Activated CD8-positive, alpha-beta T cell treated with anti-CD3 and anti-CD28 coated beads, Interleukin-2, amount 10 ng/mL, durations not matched to agents 7 days and 5 days (primary cell): ENCODE measurements at regions not wholly inside any gene's neighbourhood (a gene's known extent, or its start where the extent isn't known, plus 50 kb on each side); places are given as distances from the start of the nearest gene placed in this dataset.
"Not testable (repeated sequence)": the region's sequence is repeated elsewhere in the genome, so short reads cannot be mapped to it uniquely, and the experiment has no call there.

ENCODE experiments used
- ATAC-seq: fragments of 150-1000 bp; cut with Tn5 transposase; one replicate; pipeline ENCODE4 v1.10.0; 2021; ENCODE audit warnings: moderate library complexity
- CTCF ChIA-PET: fragments of 350-600 bp; sonication (Branson Sonifier 250); formaldehyde crosslinking; loops from one replicate; lab custom pipeline; 2021; ENCODE audit warnings: antibody characterized with exemption; lab: Charles Lee
- POLR2A ChIA-PET: fragments of 350-600 bp; sonication (Branson Sonifier 250); formaldehyde crosslinking; loops from one replicate; lab custom pipeline; 2021; ENCODE audit warnings: antibody characterized with exemption; lab: Charles Lee
- DNase-seq: peaks from one replicate; pipeline ENCODE4 v3.0.0-alpha.2; 2020
- H3K27ac Mint-ChIP-seq: one replicate; pipeline ENCODE4 v1.8.0; 2021; ENCODE audit warnings: mild to moderate bottlenecking, mixed read lengths
- H3K27me3 Mint-ChIP-seq: one replicate; pipeline ENCODE4 v1.8.0; 2021; ENCODE audit warnings: low read depth, mixed read lengths
- H3K36me3 Mint-ChIP-seq: one replicate; pipeline ENCODE4 v1.8.0; 2021; ENCODE audit warnings: low read depth, mixed read lengths
- H3K4me1 Mint-ChIP-seq: one replicate; pipeline ENCODE4 v1.8.0; 2021; ENCODE audit warnings: low read depth, mixed read lengths
- H3K4me3 Mint-ChIP-seq: one replicate; pipeline ENCODE4 v1.8.0; 2021; ENCODE audit warnings: mild to moderate bottlenecking, mixed read lengths
- H3K9me3 Mint-ChIP-seq: one replicate; pipeline ENCODE4 v1.8.0; 2022; ENCODE audit warnings: mixed read lengths; ENCODE audit not compliant: insufficient read depth

DNA sequence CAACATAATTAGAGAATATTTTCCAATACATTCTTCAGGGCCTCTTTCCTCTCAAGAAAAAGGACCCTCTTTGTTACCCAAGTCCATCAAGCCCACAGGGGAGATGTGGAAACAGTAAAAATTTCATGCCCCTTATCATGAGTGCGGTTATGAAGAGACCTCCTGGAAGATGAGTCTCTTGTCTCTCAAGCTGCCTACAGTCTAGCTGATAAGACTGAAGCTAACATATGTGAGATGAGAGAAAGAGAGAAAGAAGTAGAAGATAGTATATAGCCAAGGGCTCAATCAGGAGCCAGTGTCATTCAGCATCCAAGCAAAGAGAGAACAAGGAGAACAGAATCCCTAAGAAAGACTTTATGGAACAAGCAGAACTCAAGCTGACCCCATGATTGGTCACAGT, 75.9 kb upstream of the CABCOCO1 start:
- H3K27ac Mint-ChIP-seq: no peak overlapping the region
- H3K9me3 Mint-ChIP-seq: no peaks in the 10 kb centered on the region
- ChIA-PET POLR2A (no interaction called here), CTCF (no interaction called here)
- peaks cover 2% of the 10 kb centered on the region for H3K27me3 Mint-ChIP-seq
- no peaks in the 10 kb centered on the region for H3K36me3 Mint-ChIP-seq
- no peak overlapping the region for H3K4me3 Mint-ChIP-seq
- ATAC-seq (no peak), DNase-seq (no peak)
- no peaks in the 10 kb centered on the region for H3K4me1 Mint-ChIP-seq

DNA sequence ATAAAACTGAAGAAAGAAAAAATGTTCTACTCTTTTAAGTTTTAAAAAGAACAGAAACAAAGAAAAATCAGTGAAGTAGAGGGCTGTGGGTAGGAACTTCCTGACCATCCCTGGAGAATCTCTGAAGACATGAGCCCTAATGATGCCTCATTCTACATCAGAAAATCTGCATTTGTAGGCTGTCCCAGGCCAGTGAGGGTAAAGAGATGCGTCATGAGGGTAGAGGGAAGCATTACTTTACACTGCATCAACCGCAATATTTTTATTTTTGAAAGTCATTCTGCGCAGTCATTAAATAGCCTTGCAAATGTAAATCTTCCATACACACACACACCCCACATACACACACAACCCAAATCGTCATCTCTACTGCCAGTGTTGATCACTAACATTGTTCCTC, 82.1 kb upstream of the CABCOCO1 start:
- POLR2A ChIA-PET: no interaction called here
- CTCF ChIA-PET: no interaction called here
- no peak for ATAC-seq

GRCh38 chr10:61570204-61570603, 92.5 kb upstream of the CABCOCO1 start:
- ATAC-seq, H3K4me3 Mint-ChIP-seq, H3K27me3 Mint-ChIP-seq, DNase-seq, CTCF ChIA-PET, H3K4me1 Mint-ChIP-seq, H3K27ac Mint-ChIP-seq, H3K36me3 Mint-ChIP-seq, POLR2A ChIA-PET, H3K9me3 Mint-ChIP-seq: not testable (repeated sequence)

More for the DNA sequence above, 82.1 kb upstream of the CABCOCO1 start:
- Mint-ChIP-seq H3K27me3 (peaks cover 2% of the 10 kb centered on the region), H3K36me3 (no peaks in the 10 kb centered on the region), H3K4me1 (no peaks in the 10 kb centered on the region), H3K9me3 (no peaks in the 10 kb centered on the region), H3K27ac (no peak overlapping the region), H3K4me3 (no peak overlapping the region)
- no peak for DNase-seq

- DNase-seq (no peak), ATAC-seq (no peak)
- H3K27ac Mint-ChIP-seq: no peak overlapping the region
- H3K9me3 Mint-ChIP-seq: no peaks in the 10 kb centered on the region
- CTCF ChIA-PET: no interaction called here
- H3K4me3 Mint-ChIP-seq: no peak overlapping the region
- POLR2A ChIA-PET: no interaction called here
- no peaks in the 10 kb centered on the region for H3K36me3 Mint-ChIP-seq
- H3K27me3 Mint-ChIP-seq: no peaks in the 10 kb centered on the region
- no peaks in the 10 kb centered on the region for H3K4me1 Mint-ChIP-seq
Observed at GRCh38 chr10:61567729-61568128, 95.0 kb upstream of the CABCOCO1 start.

- no peaks in the 10 kb centered on the region for H3K9me3 Mint-ChIP-seq
- H3K36me3 Mint-ChIP-seq: no peaks in the 10 kb centered on the region
- no peaks in the 10 kb centered on the region for H3K4me1 Mint-ChIP-seq
- ChIA-PET CTCF (no interaction called here), POLR2A (no interaction called here)
- no peak overlapping the region for H3K4me3 Mint-ChIP-seq
- no peaks in the 10 kb centered on the region for H3K27me3 Mint-ChIP-seq
- DNase-seq: no peak
- no peak overlapping the region for H3K27ac Mint-ChIP-seq
- ATAC-seq: no peak
Observed at GRCh38 chr10:61565819-61566560, 96.7 kb upstream of the CABCOCO1 start.

DNA sequence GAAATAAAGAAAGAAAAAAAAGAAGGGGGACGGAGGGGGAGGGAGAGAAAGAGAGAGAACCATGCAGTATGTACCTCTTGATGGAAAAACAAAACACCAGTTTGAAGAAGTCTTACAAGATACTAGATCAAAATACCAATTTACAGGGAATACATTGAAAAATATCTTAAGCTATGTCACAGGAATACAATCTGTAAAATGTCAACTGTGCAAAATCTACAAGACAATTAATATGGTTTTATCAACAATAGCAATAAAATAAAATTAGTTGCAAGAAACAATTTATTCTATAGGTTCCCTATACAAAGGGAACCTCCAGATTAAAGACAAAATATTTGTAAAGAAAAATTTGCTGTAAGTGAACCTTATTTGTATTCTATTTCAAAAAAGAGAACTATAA, 98.3 kb upstream of the CABCOCO1 start:
- ATAC-seq (no peak), DNase-seq (no peak)
- Mint-ChIP-seq H3K27me3 (no peaks in the 10 kb centered on the region), H3K9me3 (no peaks in the 10 kb centered on the region), H3K4me1 (no peaks in the 10 kb centered on the region), H3K27ac (no peak overlapping the region), H3K4me3 (no peak overlapping the region), H3K36me3 (no peaks in the 10 kb centered on the region)
- ChIA-PET CTCF (no interaction called here), POLR2A (no interaction called here)

DNA sequence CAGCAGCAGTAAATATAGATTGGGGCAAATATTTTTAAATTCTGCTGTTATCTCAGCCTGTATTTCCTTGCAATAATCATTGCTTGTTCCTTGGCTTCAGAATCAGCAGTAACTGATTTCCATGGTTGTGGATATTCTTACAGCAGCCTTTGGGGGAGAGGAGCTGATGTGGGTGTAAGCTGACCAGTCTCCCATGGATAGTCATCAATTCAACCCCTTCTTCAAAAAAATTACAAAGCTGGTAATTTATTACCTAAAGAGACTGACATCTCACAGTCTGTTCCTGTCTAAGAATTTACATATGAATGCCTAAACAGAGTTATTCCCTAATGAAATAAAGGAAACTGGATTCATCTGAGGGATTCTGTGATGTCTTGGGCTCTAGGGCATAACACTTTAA, 103.1 kb upstream of the CABCOCO1 start:
- Mint-ChIP-seq H3K4me1 (no peaks in the 10 kb centered on the region), H3K27me3 (peaks cover 2% of the 10 kb centered on the region), H3K4me3 (no peak overlapping the region), H3K27ac (no peak overlapping the region), H3K36me3 (no peaks in the 10 kb centered on the region), H3K9me3 (no peaks in the 10 kb centered on the region)
- ChIA-PET POLR2A (no interaction called here), CTCF (no interaction called here)
- ATAC-seq: no peak
- no peak for DNase-seq

DNA sequence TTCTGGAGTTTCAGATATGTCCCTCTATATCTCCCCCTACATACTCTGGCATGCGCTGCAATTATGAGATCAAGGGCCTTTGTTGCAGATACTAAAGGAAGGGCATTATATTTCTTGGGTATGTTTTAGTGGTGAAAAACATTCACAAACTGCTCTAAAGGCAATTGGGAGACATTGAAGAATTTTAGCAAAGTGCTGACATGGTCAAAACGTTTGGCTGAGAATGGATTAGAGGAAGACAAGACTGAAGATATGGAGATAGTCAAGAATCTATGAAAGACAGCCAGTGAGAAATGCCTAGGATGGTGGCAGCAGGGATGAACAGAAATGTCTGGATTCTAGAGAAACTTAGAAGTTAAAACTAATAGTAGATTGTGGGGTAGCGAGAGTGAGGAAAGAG, 104.5 kb upstream of the CABCOCO1 start:
- Mint-ChIP-seq H3K9me3 (no peaks in the 10 kb centered on the region), H3K4me3 (no peak overlapping the region), H3K36me3 (no peaks in the 10 kb centered on the region), H3K27me3 (peaks cover 2% of the 10 kb centered on the region), H3K27ac (no peak overlapping the region), H3K4me1 (no peaks in the 10 kb centered on the region)
- ChIA-PET CTCF (no interaction called here), POLR2A (no interaction called here)
- DNase-seq: no peak
- no peak for ATAC-seq

DNA sequence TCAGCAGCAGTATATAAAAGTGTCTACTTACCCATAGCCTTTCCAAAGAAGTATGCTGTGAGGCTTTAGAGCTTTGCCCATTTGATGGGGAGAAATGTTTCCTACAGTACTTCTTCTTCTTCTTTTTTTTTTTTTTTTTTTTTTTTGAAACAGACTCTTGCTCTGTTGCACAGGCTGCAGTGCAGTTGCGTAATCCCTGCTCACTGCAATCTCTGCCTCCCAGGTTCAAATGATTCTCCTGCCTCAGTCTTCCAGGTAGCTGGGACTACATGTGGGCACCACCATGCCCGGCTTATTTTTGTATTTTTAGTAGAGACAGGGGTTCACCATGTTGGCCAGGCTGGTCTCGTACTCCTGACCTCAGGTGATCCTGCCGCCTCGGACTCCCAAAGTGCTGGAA, 101.7 kb upstream of the TMEM26 start:
- peaks cover 2% of the 10 kb centered on the region for H3K27me3 Mint-ChIP-seq
- no peak overlapping the region for H3K4me3 Mint-ChIP-seq
- H3K4me1 Mint-ChIP-seq: no peaks in the 10 kb centered on the region
- POLR2A ChIA-PET: no interaction called here
- no peak for ATAC-seq
- DNase-seq: no peak
- no peaks in the 10 kb centered on the region for H3K36me3 Mint-ChIP-seq
- CTCF ChIA-PET: no interaction called here
- no peaks in the 10 kb centered on the region for H3K9me3 Mint-ChIP-seq
- H3K27ac Mint-ChIP-seq: no peak overlapping the region

- H3K4me1 Mint-ChIP-seq: no peaks in the 10 kb centered on the region
- no peaks in the 10 kb centered on the region for H3K36me3 Mint-ChIP-seq
- no peak overlapping the region for H3K27ac Mint-ChIP-seq
- H3K27me3 Mint-ChIP-seq: no peaks in the 10 kb centered on the region
- POLR2A ChIA-PET: no interaction called here
- DNase-seq (no peak), ATAC-seq (no peak)
- CTCF ChIA-PET: no interaction called here
- H3K9me3 Mint-ChIP-seq: no peaks in the 10 kb centered on the region
- no peak overlapping the region for H3K4me3 Mint-ChIP-seq
Observed at GRCh38 chr10:61549861-61550260, 96.7 kb upstream of the TMEM26 start.

GRCh38 chr10:61548364-61548763, 95.2 kb upstream of the TMEM26 start:
- no peaks in the 10 kb centered on the region for H3K36me3 Mint-ChIP-seq
- POLR2A ChIA-PET: no interaction called here
- CTCF ChIA-PET: no interaction called here
- ATAC-seq (no peak), DNase-seq (no peak)
- H3K27ac Mint-ChIP-seq: no peak overlapping the region
- no peaks in the 10 kb centered on the region for H3K4me1 Mint-ChIP-seq
- H3K9me3 Mint-ChIP-seq: no peaks in the 10 kb centered on the region
- no peaks in the 10 kb centered on the region for H3K27me3 Mint-ChIP-seq
- H3K4me3 Mint-ChIP-seq: no peak overlapping the region

- no peak for DNase-seq
- no peak for ATAC-seq
- POLR2A ChIA-PET: no interaction called here
- Mint-ChIP-seq H3K4me1 (no peaks in the 10 kb centered on the region), H3K27me3 (no peaks in the 10 kb centered on the region), H3K9me3 (no peaks in the 10 kb centered on the region), H3K36me3 (no peaks in the 10 kb centered on the region), H3K27ac (no peak overlapping the region), H3K4me3 (no peak overlapping the region)
- CTCF ChIA-PET: no interaction called here
Observed at GRCh38 chr10:61547297-61547696, 94.1 kb upstream of the TMEM26 start.

DNA sequence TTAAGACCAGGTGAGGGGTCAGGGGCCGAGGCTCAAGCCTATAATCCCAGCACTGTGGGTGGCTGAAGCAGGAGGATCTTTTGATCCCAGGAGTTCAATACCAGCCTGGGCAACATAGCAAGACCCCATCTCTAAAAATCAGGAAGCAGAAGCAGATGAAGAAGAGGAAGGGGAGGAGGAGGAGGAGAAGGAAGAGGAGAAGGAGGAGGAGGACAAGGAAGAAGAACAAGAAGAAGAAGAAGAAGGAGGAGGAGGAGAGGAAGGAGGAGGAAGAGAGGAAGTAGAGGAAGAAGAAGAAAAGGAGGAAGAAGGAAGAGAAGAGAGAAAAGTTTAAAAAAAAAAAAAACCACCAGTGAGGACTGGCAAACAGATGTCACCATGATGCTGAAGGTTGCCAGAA, 92.0 kb upstream of the TMEM26 start:
- Mint-ChIP-seq H3K9me3 (no peaks in the 10 kb centered on the region), H3K27ac (no peak overlapping the region), H3K4me3 (no peak overlapping the region), H3K4me1 (no peaks in the 10 kb centered on the region), H3K27me3 (no peaks in the 10 kb centered on the region), H3K36me3 (no peaks in the 10 kb centered on the region)
- CTCF ChIA-PET: no interaction called here
- POLR2A ChIA-PET: no interaction called here
- no peak for ATAC-seq
- DNase-seq: no peak
